Keratinocyte (primary cell): ENCODE measurements at regions not wholly inside any gene's neighbourhood (a gene's known extent, or its start where the extent isn't known, plus 50 kb on each side); places are given as distances from the start of the nearest gene placed in this dataset.

Experiments used
- EZH2 ChIP-seq: IDR thresholded peaks from one replicate; pipeline ENCODE4 v1.6.1; 2012; ENCODE audit warnings: inconsistent platforms, mild to moderate bottlenecking, low read length, moderate library complexity
- TF ChIP-seq, protein P1 (sequence below), 3 experiments: IDR thresholded peaks in 1 of 3; conservative IDR thresholded peaks in 1 of 3; optimal IDR thresholded peaks in 1 of 3; 2 replicates in 2 of 3; 3 replicates in 1 of 3; pipeline versions ENCODE3 to v1.5.1; 2011; ENCODE audit warnings: low read length in 3 of 3, mild to moderate bottlenecking in 3 of 3, moderate library complexity in 2 of 3, control low read depth in 1 of 3, inconsistent platforms in 1 of 3; ENCODE audit not compliant: insufficient read depth in 2 of 3; ENCODE audit errors: extremely low read depth in 1 of 3

DNA sequence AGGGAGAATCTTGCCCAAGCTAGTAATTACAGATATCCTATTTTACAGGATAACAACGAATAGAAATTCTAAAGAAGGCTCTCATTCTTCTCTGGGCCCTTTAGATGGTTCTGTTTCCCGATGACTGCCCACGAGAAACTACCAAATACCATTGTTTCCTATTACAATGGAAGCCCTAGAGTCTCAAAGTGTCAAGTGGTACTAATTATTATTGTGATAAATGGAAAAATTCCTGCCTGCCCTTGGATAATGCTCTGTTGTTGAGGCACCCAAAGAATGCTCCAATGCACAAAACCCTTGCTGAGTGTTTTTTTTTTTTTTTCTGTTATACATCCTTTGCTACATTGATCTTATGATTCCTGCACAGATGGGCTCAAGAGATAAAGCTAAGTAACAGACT is 504.5 kb downstream of the XPNPEP1 start:
- TF ChIP-seq, protein P1, sequence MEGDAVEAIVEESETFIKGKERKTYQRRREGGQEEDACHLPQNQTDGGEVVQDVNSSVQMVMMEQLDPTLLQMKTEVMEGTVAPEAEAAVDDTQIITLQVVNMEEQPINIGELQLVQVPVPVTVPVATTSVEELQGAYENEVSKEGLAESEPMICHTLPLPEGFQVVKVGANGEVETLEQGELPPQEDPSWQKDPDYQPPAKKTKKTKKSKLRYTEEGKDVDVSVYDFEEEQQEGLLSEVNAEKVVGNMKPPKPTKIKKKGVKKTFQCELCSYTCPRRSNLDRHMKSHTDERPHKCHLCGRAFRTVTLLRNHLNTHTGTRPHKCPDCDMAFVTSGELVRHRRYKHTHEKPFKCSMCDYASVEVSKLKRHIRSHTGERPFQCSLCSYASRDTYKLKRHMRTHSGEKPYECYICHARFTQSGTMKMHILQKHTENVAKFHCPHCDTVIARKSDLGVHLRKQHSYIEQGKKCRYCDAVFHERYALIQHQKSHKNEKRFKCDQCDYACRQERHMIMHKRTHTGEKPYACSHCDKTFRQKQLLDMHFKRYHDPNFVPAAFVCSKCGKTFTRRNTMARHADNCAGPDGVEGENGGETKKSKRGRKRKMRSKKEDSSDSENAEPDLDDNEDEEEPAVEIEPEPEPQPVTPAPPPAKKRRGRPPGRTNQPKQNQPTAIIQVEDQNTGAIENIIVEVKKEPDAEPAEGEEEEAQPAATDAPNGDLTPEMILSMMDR (optimal IDR thresholded peaks at IDR 0.05 in 1 of 3, IDR thresholded peaks at IDR 0.05 in 1 of 3, conservative IDR thresholded peaks at IDR 0.05 in 1 of 3; ENCODE audit: extremely low read depth in 1 of 3, insufficient read depth in 2 of 3, low read length in 3 of 3), result no peak
- TF ChIP-seq EZH2, result no peak
